Esophagus muscularis mucosa (tissue), 4 donors: ENCODE measurements at regions not wholly inside any gene's neighbourhood (a gene's known extent, or its start where the extent isn't known, plus 50 kb on each side); places are given as distances from the start of the nearest gene placed in this dataset.

Experiments
- CTCF ChIP-seq, 3 experiments: fragments of 200-600 bp in 2 of 3; fragments of 450-650 bp in 1 of 3; sonication (generic) in 2 of 3; IDR thresholded peaks; one replicate each; pipeline ENCODE4 v1.5.1; 2017 to 2019; ENCODE audit warnings: antibody characterized with exemption in 3 of 3, mild to moderate bottlenecking in 2 of 3, moderate library complexity in 1 of 3
- EP300 ChIP-seq: sonication (generic); formaldehyde crosslinking; IDR thresholded peaks from one replicate; pipeline ENCODE4 v1.6.1; 2017; ENCODE audit warnings: antibody characterized with exemption
- POLR2A ChIP-seq: fragments of 450-650 bp; IDR thresholded peaks from one replicate; pipeline ENCODE4 v1.6.1; 2017; ENCODE audit warnings: antibody characterized with exemption, moderate library complexity, mild to moderate bottlenecking, low read depth

GRCh38 chr6:10111975-10112374 lies 302.9 kb downstream of the TFAP2A start:
- TF ChIP-seq CTCF (IDR thresholded peaks at IDR 0.05) = no peak
- TF ChIP-seq POLR2A = no peak
- TF ChIP-seq EP300 = no peak
